ENCODE measurements at regions not wholly inside any gene's neighbourhood (a gene's known extent, or its start where the extent isn't known, plus 50 kb on each side); places are given as distances from the start of the nearest gene placed in this dataset.

DNA sequence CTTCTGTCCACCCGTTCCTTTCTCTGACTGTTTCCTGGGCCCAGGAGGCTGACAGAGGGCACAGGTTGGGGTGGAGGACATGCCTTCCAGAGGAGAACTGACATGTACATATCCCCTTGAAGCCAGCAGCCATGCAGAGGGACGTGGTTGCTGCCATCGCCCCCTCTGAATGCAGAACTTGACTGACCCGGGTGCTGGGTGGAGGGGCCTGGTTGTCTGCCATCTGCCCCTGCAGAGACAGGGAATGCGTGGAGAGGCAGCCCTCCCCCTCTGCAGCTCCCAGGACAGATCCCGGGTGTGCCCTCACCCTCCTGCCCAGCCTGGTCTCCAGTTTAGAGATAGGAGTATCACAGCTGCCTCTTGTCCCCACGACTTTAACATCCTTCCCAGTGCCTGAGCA is 383.0 kb upstream of the B3GAT1 start:
- no peaks in the 10 kb centered on the region for H3K27me3 ChIP-seq

DNA sequence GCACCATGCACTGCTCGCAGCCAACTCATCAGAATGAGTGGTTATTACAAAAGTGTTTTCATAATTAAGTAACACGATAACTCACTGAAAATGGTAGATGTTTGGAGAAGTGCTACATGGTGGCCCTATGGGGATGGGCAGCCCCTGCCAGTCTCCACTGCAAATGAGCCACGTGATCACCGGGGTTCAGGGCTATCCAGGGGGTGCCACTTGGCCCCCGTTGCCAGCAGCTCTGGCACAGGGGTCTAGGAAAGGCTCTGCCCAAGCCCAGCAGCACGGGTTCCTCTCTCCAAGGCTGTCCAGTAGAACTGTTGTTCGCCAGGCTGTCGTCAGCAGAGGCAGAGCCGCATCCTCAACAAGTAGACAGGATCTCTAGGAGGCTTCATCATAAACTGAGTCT is 382.1 kb upstream of the B3GAT1 start:
- TF ChIP-seq, protein P1, sequence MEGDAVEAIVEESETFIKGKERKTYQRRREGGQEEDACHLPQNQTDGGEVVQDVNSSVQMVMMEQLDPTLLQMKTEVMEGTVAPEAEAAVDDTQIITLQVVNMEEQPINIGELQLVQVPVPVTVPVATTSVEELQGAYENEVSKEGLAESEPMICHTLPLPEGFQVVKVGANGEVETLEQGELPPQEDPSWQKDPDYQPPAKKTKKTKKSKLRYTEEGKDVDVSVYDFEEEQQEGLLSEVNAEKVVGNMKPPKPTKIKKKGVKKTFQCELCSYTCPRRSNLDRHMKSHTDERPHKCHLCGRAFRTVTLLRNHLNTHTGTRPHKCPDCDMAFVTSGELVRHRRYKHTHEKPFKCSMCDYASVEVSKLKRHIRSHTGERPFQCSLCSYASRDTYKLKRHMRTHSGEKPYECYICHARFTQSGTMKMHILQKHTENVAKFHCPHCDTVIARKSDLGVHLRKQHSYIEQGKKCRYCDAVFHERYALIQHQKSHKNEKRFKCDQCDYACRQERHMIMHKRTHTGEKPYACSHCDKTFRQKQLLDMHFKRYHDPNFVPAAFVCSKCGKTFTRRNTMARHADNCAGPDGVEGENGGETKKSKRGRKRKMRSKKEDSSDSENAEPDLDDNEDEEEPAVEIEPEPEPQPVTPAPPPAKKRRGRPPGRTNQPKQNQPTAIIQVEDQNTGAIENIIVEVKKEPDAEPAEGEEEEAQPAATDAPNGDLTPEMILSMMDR (IDR thresholded peaks at IDR 0.05 in 4 of 5, conservative IDR thresholded peaks at IDR 0.05 in 1 of 5): no peak
- TF ChIP-seq POLR2A (IDR thresholded peaks at IDR 0.05): no peak
- H3K27me3 ChIP-seq: no peaks in the 10 kb centered on the region
- in situ Hi-C loops (cut with MboI; ENCODE audit: low sequenced_read_pairs in 4 of 4): no loop called here
- no peaks in the 10 kb centered on the region for H3K4me1 ChIP-seq
- H3K9me3 ChIP-seq: no peaks in the 10 kb centered on the region
- no peak for DNase-seq
- intact Hi-C loops (cut with DNase I; ENCODE audit: low total_unique reads): no loop called here
- no peak overlapping the region for H3K27ac ChIP-seq
- no peak overlapping the region for H3K4me3 ChIP-seq
- H3K36me3 ChIP-seq: no peaks in the 10 kb centered on the region
- ATAC-seq: no peak

More for the DNA sequence above, 383.0 kb upstream of the B3GAT1 start:
- no peak overlapping the region for H3K27ac ChIP-seq
- no peaks in the 10 kb centered on the region for H3K36me3 ChIP-seq
- DNase-seq (no peak), ATAC-seq (no peak)
- H3K9me3 ChIP-seq: no peaks in the 10 kb centered on the region
- in situ Hi-C loops (cut with MboI; ENCODE audit: low sequenced_read_pairs in 4 of 4): no loop called here
- intact Hi-C loops (cut with DNase I; ENCODE audit: low total_unique reads): no loop called here
- no peak for TF ChIP-seq POLR2A (IDR thresholded peaks at IDR 0.05)
- H3K4me1 ChIP-seq: no peaks in the 10 kb centered on the region
- no peak overlapping the region for H3K4me3 ChIP-seq

DNA sequence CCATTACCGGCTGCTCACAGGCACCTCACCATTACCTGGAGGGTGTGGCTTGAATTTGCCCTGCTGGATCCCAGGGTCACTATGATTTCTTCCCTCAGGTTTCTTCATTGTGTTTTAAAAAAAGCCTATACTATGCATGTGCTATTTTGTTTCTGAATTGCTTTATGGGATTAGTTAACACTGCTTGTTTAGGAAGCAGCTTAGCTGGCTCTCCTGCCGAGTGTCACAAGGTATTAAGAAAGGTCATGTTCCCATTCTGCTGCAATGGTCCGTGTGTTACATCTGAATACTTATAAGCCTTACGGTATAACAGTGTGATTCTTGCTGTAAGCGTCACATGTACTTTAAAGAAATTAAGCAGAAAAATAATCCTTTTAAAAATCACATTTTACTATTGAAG is 380.6 kb upstream of the B3GAT1 start:
- Histone ChIP-seq H3K4me1 (no peaks in the 10 kb centered on the region), H3K4me3 (no peak overlapping the region), H3K27ac (no peak overlapping the region), H3K27me3 (no peaks in the 10 kb centered on the region), H3K36me3 (no peaks in the 10 kb centered on the region), H3K9me3 (no peaks in the 10 kb centered on the region)
- TF ChIP-seq POLR2A (IDR thresholded peaks at IDR 0.05): no peak
- TF ChIP-seq, protein P1 (IDR thresholded peaks at IDR 0.05 in 4 of 5, conservative IDR thresholded peaks at IDR 0.05 in 1 of 5): no peak
- ATAC-seq (no peak), DNase-seq (no peak)
- in situ Hi-C loops (cut with MboI; ENCODE audit: low sequenced_read_pairs in 4 of 4): no loop called here
- intact Hi-C loops (cut with DNase I; ENCODE audit: low total_unique reads): no loop called here

DNA sequence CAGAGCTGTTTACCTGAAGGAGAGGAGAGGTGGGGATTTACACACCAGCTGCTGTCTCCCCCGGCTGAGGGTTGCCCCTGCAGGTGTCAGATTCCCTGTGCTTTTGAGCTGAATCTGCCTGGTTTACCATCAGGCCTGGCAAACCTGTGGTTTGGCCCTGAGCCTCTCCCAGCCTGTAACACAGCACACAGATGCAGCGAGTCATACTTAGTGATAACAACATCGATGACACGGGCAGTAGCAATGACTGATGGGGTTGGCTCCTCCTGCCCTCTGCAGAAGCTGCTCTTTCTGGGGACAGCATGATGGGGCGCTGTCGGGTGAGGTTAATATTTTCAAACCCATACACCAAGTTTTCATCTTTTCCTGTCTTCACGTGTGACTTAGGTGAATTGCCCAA is 380.0 kb upstream of the B3GAT1 start:
- Histone ChIP-seq H3K9me3 (no peaks in the 10 kb centered on the region), H3K27ac (no peak overlapping the region), H3K4me1 (no peaks in the 10 kb centered on the region), H3K36me3 (no peaks in the 10 kb centered on the region), H3K27me3 (no peaks in the 10 kb centered on the region), H3K4me3 (no peak overlapping the region)
- in situ Hi-C loops (cut with MboI; ENCODE audit: low sequenced_read_pairs in 4 of 4): no loop called here
- intact Hi-C loops (cut with DNase I; ENCODE audit: low total_unique reads): no loop called here
- DNase-seq: no peak
- TF ChIP-seq, protein P1 (IDR thresholded peaks at IDR 0.05 in 4 of 5, conservative IDR thresholded peaks at IDR 0.05 in 1 of 5): no peak
- TF ChIP-seq POLR2A (IDR thresholded peaks at IDR 0.05): no peak
- no peak for ATAC-seq

DNA sequence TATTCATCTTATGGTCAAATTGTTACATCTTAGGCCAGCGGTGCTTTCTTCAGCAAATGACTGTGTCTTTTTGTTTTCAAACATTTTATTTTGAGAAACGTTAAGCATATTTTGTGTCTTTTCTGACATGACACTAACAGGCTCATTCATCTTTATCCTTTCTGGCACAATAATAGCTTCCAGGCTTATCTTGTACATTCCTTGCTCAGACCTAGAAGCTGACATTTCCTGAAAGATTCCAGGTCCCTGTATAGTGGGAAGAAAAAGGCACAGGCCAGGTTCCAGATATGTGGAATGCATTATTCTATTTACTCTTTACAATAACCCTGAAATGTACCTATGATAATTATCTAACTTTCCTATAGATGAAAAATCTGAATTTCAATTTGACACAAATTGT is 379.1 kb upstream of the B3GAT1 start:
- Histone ChIP-seq H3K27ac (no peak overlapping the region), H3K9me3 (no peaks in the 10 kb centered on the region), H3K36me3 (no peaks in the 10 kb centered on the region), H3K4me3 (no peak overlapping the region), H3K4me1 (no peaks in the 10 kb centered on the region), H3K27me3 (no peaks in the 10 kb centered on the region)
- in situ Hi-C loops (cut with MboI; ENCODE audit: low sequenced_read_pairs in 4 of 4): no loop called here
- intact Hi-C loops (cut with DNase I; ENCODE audit: low total_unique reads): no loop called here
- ATAC-seq (no peak), DNase-seq (no peak)
- TF ChIP-seq, protein P1 (IDR thresholded peaks at IDR 0.05 in 4 of 5, conservative IDR thresholded peaks at IDR 0.05 in 1 of 5): no peak
- TF ChIP-seq POLR2A (IDR thresholded peaks at IDR 0.05): no peak
